GM18867 (cell line): ENCODE measurements at regions not wholly inside any gene's neighbourhood (a gene's known extent, or its start where the extent isn't known, plus 50 kb on each side); places are given as distances from the start of the nearest gene placed in this dataset.

Experiments used
- ATAC-seq: cut with Tn5 transposase; IDR thresholded peaks from one replicate; pipeline ENCODE4 v1.9.1; 2021; ENCODE audit warnings: mild to moderate bottlenecking, moderate library complexity; ENCODE audit not compliant: unreplicated experiment

DNA sequence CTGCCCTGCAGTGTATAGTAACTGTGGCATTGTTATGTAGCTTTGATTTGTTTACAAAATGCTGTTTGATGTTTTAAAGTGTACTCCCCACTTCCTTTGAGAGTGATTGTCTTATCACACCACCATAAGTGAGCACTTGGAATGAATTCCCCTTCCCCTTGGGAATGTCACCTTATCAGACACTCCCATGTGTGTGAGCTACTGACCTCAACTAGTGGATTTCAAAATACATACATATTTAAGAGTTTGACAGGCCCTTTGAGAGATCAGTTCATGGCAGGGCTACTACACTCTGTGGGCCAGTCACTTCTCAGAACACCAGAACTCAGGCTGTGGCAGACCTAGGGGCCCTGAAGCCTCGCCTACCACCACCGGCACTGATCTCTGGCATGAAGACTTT is 547.6 kb downstream of the NR2F2 start:
- no peak for ATAC-seq

DNA sequence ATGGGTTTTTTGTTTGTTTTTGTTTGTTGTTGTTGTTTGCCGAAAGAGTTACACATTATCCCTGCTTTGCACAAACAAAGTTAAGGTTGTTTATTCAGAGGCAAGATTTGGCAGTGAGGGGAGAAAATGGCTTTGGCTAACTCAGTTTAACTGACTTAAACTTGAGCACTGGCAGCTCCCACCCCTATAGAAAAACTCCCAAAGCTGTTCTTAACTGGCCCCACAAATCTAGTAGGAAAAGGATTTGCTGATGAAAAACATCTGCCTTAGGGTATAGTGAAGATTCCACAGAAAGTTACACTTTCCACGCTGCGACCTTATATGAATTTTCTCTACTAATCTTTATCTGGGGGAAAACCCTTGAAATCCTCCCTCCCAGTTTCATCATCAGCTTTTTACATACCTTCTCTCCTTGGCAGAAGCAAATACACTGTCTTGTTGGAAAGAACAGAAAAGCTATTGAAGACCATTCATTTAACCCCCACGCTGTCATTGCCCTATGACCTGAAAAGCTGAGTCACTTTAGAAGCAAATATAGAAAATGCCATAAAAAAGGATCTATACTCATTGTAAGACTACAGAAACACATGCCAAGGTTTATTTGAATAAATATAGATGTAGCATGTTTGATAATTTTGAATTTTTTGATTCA is 551.7 kb downstream of the NR2F2 start:
- no peak for ATAC-seq

DNA sequence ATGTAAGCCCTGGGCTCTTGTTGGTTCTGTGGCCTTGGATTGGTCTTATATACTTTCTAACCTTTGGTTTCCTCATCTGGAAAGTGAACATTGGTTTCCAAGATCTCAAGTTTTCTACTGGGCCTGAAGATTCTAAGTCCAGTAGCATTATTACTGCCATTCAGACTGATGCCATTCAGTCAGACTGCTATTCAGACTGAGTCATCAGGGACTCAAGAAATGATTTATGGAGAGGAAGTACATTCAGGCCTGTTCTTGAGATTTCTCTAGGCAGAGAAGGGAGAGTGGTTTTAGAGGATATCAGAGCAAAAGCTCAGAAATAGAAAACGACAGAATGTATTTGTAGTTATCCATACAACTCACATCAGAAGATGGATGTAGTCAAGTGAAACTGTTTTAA is 557.2 kb downstream of the NR2F2 start:
- no peak for ATAC-seq

DNA sequence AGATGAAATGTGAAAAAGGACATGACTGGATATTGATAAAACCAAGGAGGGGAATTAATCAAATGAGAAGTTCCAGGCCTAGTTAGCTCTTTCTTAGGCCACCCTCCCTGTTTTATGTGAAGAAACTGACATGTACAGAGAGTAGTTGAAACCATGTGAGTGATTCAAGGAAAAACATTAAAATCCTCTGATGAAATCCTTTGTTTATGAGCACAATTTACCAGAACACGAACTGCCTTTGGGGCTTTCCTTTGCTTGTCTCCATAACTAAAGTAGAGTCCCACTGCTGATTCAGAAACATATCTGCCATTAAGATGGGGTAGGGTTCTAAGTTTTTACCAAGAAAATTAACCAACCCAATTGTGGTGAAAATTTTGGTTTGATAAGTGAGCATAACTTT is 558.3 kb downstream of the NR2F2 start:
- no peak for ATAC-seq

DNA sequence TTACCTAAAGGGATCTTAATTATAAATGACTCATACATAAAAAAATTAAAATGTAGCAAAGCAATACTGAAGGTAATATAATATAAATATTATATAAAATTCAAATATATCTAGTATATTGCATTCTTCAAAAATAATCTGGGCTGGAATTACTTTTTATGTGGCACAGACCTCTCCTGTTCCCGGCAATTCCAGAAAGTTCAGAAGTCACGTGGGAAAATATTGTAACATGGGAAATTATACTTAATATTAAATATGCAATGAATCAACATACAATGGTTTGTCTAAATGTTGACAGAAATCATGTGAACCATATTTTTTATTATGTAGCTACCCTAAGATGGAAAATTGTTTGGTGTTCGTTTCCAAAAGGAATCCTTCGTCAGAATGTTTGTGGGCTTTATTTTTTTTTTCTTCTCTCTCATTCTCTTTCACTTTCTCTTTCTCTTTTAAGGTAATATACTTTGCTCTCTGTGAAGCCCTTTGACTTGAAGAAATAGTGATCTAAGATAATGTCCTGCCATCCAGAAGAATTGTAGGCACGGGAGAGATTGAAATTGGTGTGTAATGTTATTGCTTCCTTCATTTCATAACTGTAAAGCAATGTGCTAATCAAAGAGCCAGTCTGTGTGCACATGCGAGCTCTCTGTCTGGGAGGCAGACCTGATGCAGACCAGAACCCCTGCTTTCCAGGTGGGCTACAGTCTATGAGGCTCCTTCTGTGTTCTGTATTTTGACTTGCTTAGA is 559.4 kb downstream of the NR2F2 start:
- ATAC-seq: peak; percentile 66

DNA sequence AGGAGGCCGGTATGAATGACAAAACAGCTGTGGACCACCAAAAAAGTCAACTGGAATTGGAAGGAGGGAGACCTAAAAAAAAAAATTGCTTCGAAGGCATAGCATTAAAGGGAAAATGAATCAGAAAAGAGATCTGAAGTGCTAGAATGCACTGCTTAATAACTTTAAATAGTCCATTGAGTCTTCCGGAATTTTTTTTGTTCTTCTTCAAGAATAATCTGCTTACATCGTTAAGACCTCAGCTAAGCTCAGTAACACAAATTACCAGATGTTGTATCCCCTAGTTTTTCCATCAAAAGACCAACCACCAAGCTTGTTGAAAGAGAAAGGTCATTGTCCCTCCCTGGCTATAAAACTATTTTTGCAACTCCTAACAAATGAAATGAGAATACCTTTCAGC is 560.5 kb downstream of the NR2F2 start:
- no peak for ATAC-seq

DNA sequence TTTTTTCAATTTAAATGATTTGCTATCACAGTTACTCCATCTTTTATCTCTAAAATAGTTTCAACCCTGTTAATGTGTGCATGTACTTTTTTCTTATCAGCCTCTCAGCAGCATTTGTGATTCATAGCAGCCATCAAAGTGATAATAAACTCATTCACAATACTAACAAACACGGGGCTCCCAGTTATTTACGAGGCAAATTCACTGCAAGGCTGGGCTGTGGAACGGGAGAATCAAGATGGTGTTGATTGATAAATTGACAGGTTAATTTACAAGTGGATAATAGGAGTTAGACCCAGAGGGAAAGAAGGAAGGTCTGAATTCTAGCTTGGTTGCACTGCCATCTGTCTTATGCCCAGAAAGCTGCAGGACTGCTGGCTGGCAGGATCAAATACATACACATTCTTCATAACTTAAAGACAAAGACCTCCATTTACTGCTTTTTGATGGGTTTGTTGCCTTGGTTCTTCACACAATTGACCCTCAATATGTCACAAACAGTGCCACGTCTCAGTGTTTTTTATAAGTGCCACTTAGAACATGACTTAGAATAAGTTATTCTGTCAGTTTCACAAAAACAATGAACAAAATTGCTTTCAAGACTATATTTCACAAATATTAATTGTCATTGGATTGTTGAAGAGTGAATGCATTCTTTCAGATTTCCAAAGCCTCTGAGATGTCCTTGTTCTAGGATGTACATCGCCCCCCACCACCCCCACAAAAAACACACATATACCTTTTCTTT is 562.8 kb downstream of the NR2F2 start:
- no peak for ATAC-seq

DNA sequence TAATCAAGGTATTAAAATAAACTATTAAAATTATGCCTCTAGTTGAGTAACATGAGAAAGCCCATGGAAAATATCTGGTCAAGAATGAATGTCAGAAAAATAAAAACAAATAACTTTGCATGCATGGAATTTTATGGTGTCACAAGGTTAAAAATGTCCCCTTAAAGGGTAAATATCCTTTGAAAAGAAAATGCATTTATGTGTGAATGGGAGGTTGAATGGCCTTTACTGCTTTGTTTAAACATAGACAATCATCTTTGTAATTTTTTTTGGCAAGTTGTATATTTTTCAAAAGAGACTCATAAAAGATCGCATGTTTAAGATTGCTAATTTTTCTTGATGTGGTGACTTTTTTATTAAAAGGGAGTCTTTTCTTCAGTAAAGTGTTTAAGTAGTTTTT is 564.2 kb downstream of the NR2F2 start:
- no peak for ATAC-seq

DNA sequence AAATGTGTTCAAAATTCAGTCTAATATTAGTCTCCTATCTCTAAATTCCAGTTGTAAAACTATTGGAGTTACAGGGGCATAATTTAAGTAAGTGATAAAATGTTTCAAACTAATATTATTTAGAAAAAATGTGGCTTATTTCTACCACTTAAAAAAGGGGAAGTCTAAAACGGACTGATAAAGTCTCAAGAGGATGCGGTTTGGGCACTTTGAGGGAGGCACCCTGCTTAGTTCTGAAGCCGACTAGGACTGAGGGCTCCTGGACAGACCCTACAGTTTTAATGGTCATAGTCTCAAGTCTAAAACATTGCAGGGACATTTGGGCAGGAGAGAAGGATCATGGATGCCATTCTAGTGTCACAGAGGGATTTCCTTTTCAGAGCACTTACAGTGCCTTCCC is 566.3 kb downstream of the NR2F2 start:
- no peak for ATAC-seq

DNA sequence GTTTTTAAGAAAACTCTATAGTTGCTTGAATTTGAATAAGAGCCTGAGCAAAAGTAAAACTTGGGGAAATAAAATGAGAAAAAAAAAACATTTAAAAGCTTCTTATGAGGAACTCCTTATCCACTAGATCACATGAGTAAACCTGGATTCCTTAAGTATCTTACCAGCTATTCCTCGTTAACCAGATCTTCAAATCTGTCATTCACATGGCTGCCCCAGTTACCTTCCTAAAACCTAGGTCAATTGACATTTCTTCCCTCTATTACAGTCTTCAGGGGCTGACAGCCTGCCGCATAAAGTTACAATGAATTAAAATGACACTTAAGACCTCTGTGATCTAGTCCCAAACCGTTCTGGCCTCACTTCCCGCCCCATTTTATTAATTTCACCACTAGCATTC is 583.6 kb downstream of the NR2F2 start:
- no peak for ATAC-seq

DNA sequence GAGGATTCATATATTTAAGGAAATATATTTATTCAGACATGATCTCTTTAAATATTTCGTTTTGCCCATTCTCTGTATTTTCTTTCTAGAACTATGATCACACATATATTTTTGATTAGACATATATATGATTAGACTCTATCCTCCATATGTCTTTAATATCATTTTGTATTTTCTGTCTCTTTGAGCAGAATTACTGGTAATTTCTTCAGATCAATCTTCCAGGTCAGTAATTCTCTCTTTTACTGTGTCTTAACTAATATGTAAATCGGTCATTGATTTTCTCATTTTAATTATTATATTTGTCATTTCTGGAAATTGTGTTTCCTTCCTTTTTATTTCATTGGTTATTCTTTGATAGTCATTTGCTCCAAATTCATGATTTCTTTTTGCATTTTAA is 586.2 kb downstream of the NR2F2 start:
- no peak for ATAC-seq

DNA sequence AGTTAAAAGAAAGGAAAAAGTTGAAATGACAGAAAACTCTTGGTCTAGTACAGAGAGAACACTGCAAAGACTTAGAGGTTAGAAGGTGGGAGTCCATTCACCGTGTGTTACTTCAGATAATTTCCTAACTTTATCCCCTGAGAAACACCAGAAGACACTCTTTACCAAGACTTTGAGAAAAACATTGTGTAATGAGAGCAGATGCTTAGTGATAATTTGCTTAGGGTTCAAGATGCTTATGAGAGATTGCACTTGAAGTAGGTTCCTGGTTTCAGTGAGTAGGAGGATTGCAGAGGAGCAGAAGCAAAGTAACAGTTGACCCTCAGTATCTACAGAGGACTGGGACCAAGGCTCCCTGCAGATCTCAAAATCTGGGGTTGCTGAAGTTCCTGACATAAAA is 594.1 kb downstream of the NR2F2 start:
- ATAC-seq: no peak

DNA sequence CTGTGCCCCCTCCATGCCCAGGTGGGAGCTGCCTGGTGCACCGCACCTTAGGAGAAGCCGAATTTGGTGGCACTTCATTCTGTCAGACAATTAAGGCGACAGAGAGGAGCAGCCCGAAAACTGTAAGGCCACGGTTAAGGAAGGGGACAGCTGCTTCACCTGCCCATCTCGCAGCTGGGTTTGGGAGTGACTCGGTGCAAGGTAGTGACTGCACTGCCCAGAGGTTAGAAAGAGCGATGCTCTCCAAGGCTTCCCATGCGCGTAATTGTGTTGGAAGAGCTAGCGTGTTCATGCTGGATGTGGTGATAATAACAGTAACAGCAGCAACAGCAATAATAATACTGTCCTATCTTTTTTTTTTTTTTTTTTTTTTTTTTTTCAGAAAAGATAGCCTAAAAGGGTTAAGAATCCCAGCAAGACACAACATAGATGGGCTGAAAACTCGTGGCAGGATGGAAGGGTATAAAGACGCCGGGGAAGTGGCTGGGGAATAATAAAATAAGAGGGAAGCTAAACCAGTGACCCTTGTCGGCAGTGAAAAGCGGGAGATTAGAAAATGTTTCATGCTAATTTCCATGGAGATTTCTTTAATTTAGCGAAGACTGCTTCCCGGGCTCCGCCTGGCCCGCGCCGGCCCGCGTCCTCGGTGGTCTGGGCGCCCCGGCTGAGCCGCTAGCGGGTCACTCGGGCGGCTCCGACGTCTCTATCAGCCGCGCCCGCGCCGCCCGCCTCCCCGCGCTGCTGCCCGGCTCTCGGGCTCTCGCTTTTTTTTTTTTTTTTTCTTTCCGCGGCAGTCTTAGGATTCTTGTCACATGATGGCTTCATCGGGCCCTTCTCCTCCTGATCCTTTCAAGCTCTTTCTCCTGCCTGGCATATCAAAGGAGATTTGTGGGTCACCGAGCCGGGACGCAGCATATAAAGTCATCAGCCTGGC is 617.1 kb downstream of the NR2F2 start:
- ATAC-seq: no peak

DNA sequence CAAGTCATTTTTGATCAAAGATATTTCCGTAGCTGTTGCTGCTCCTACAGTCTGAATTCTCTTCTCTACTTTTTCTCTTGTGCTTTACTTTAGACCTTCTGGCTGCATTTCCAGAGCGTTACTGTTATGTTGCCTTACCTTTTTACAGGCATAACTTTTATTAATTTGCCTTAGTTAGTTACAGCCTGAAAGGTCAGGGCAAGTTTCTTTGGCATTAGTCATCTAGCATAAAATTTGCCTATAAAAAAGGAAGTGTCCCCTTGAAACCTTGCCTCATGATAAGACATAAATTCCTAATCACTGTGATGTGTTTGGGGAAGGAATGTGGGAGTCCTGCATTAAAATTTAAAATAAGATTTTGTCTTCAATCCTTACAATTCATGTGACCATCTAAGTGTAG is 618.5 kb downstream of the NR2F2 start:
- no peak for ATAC-seq

DNA sequence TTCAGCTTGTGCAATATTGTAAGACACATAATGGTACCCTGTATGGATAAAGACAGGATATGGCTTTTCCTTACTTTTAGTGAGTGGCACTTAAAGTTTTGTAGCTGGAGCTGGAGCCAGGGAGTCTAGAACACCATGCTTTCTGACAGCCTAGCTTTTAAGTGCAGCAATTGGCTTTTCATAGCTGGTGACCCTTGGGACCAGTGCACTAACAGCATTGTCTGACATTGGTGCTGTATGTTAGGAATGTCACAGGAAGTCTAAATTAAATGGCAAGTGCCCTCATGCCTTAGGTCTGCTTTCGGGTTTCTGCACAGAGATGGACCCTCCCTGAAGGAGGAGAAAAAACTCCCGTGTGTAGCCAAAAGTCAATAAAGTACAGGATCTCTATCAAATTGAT is 628.2 kb downstream of the NR2F2 start:
- ATAC-seq: no peak

DNA sequence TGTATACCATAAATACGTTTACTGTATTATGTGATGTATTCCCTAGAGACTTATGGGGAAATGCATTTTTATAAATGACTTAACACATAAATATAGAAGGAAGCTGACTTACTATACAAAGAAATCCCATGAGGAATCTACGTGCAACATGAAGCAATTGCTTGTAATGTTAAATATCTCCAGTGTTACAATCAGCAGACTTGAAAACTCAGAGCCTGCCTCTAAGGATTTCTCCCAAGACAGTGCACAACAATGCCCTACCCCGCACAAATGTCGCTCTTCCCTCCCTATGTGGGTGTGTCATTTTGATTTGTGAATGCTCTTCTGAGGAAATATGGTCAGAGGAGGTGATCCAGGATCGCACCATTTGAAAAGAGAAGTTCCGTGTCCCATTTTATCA is 629.0 kb downstream of the NR2F2 start:
- ATAC-seq: no peak

DNA sequence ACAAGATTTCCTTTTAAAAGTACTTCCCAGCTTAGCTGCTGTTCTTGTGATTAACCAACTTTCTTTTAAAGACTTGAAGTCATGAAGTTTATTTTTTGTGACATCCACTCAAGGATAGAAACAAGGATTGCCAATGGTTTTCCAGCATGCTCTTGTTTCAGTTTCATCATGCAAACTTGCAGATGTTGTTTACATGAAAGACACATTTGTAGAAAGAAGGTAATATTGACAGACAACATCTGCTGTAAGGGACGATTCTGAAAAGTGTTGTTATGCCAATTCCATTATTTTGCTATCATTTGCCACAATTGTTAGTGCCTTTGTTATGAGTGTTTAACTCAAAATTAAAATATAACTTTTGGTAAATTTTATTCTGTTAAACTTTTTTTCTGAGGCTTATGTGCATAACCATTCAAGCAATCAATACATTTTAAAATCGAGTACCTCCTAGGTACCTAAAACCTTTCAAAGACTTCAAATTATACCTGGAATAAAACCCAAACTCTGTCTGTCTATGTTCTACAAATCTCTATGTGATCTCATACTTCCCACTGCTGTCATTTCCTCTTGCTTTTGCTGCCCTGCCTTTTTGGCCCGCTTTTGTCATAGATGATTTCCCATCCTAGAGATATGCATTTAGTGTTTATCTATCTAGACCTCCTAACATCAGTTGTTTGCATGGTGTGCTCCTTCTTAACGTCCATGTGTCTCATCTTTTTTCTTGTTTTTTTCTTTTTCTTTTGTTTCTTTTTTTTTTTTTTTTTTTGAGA is 630.4 kb downstream of the NR2F2 start:
- no peak for ATAC-seq

DNA sequence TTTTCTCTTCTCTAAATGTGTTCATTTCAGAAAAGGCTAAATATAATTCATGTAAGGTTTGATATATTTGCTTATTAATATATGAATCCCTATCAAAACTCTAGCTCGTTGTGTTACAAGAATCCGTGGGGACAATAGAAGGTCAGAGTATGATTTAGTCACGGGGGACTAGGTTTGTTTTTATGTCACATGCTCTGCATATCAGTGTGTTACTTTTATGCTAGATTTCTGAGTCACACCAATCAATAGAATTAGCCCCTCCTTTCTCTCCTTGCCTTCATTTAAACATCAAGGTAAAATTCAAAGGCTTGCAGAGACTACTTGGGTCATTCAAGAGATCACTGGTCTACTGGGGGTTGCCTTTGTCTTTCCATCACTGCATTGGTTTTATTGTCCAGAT is 636.1 kb downstream of the NR2F2 start:
- no peak for ATAC-seq

DNA sequence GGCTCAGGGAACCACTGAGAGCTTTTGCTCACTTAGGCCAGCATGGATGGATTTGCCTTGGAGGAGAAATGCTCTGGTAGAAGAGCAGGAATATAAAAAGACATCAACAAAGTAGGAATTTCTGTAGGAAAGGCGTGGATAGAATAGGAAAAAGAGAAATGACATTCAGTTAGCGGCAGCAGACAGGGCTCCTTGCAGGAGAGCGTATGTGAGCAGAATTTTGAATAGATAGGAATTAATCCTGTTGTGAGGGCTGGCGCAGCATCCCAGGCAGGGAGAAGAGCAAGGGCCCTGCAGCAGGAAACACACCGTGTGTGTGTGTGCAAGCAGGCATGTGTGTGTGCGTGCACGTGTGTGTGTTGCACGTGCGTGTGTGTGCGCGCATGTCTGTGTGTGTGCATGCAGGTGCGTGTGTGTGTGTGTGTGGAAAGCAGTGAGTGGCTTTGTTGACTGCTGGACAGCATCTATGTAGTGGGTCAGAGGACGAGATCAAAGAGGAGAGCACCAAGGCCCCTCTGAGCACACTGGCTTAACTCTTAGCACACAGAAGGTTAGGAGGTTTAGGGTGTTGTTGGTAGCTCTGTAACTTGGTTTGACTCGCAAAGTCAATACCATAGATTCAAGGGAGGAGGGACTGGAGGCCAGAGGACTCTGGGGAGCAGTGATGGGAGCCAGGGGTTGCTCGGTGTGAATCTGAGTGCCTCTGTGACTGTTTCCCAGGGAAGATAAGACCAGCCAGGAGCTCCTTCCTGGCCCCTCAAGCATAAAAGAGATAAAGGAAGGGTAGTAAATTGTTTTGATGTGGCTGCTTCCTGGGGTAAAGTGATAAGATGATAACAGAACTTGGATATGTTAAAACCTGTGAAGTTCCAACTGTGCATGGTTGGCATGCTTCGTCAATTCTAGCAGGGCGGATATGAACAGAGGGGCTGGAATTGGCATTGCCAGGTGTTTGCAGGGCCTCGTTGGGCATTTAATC is 639.5 kb downstream of the NR2F2 start:
- ATAC-seq: no peak
